WTC11 (cell line): ENCODE measurements at regions not wholly inside any gene's neighbourhood (a gene's known extent, or its start where the extent isn't known, plus 50 kb on each side); places are given as distances from the start of the nearest gene placed in this dataset.

Source experiments
- ATAC-seq: fragments of 200-7000 bp; cut with Tn5 transposase; 2 replicates; pipeline ENCODE4 v1.10.0; 2021; ENCODE audit warnings: mild to moderate bottlenecking, moderate library complexity
- CTCF ChIA-PET: fragments of 300-600 bp; sonication (Branson Sonifier 250); formaldehyde crosslinking; loops from one replicate; lab custom pipeline; 2021; ENCODE audit warnings: antibody characterized with exemption; lab: Charles Lee
- POLR2A ChIA-PET: fragments of 350-600 bp; sonication (Branson Sonifier 250); formaldehyde crosslinking; loops from one replicate; lab custom pipeline; 2021; ENCODE audit warnings: antibody characterized with exemption; lab: Charles Lee
- DNase-seq: peaks from one replicate; pipeline ENCODE4 v3.0.0; 2021; ENCODE audit warnings: low spot score
- H3K27ac Mint-ChIP-seq: 2 replicates; pipeline ENCODE4 v1.8.0; 2021; ENCODE audit warnings: mixed read lengths
- H3K27me3 Mint-ChIP-seq: 2 replicates; pipeline ENCODE4 v1.8.0; 2021; ENCODE audit warnings: low read depth, mild to moderate bottlenecking, moderate library complexity, mixed read lengths
- H3K36me3 Mint-ChIP-seq: 2 replicates; pipeline ENCODE4 v1.8.0; 2021; ENCODE audit warnings: mixed read lengths
- H3K4me1 Mint-ChIP-seq: 2 replicates; pipeline ENCODE4 v1.8.0; 2022; ENCODE audit warnings: mixed read lengths
- H3K4me3 Mint-ChIP-seq: 2 replicates; pipeline ENCODE4 v1.8.0; 2021; ENCODE audit warnings: mild to moderate bottlenecking, moderate library complexity, mixed read lengths
- H3K9me3 Mint-ChIP-seq: 2 replicates; pipeline ENCODE4 v1.8.0; 2021; ENCODE audit warnings: mixed read lengths
- AR ChIP-seq: fragments of 250-450 bp; sonication (Bioruptor Pico); IDR thresholded peaks from 2 replicates; pipeline ENCODE4 v1.9.0; 2021; ENCODE audit warnings: mild to moderate bottlenecking
- ARID4B ChIP-seq: sonication (generic); formaldehyde crosslinking; IDR thresholded peaks from 2 replicates; pipeline ENCODE4 v1.8.0; 2023; ENCODE audit warnings: missing genetic modification reagents, mild to moderate bottlenecking, borderline replicate concordance
- ATF6 ChIP-seq: sonication (generic); formaldehyde crosslinking; IDR thresholded peaks from 2 replicates; pipeline ENCODE4 v1.8.1; 2023; ENCODE audit warnings: mild to moderate bottlenecking, missing genetic modification reagents
- CREB1 ChIP-seq: sonication (generic); formaldehyde crosslinking; IDR thresholded peaks from 2 replicates; pipeline ENCODE4 v1.8.0; 2023; ENCODE audit warnings: mild to moderate bottlenecking, missing genetic modification reagents
- E2F4 ChIP-seq: sonication (generic); formaldehyde crosslinking; IDR thresholded peaks from 2 replicates; pipeline ENCODE4 v1.8.1; 2022; ENCODE audit warnings: low read depth, mild to moderate bottlenecking, moderate library complexity, missing genetic modification reagents, borderline replicate concordance
- EMX1 ChIP-seq: fragments of 250-450 bp; sonication (Bioruptor Pico); IDR thresholded peaks from 2 replicates; pipeline ENCODE4 v1.8.0; 2021; ENCODE audit warnings: mild to moderate bottlenecking
- ETV6 ChIP-seq: sonication (generic); formaldehyde crosslinking; IDR thresholded peaks from 2 replicates; pipeline ENCODE4 v1.8.1; 2022; ENCODE audit warnings: mild to moderate bottlenecking, missing genetic modification reagents
- FOXJ3 ChIP-seq: sonication (generic); formaldehyde crosslinking; IDR thresholded peaks from 2 replicates; pipeline ENCODE4 v1.9.0; 2021; ENCODE audit warnings: missing genetic modification reagents, mild to moderate bottlenecking, borderline replicate concordance
- FOXP1 ChIP-seq: sonication (generic); formaldehyde crosslinking; IDR thresholded peaks from 2 replicates; pipeline ENCODE4 v1.8.0; 2022; ENCODE audit warnings: missing genetic modification reagents, mild to moderate bottlenecking, moderate library complexity, borderline replicate concordance
- GABPB1 ChIP-seq: sonication (generic); formaldehyde crosslinking; IDR thresholded peaks from 2 replicates; pipeline ENCODE4 v1.8.1; 2023; ENCODE audit warnings: mild to moderate bottlenecking, missing genetic modification reagents
- JUN ChIP-seq: sonication (generic); formaldehyde crosslinking; IDR thresholded peaks from 2 replicates; pipeline ENCODE4 v1.8.0; 2023; ENCODE audit warnings: mild to moderate bottlenecking, missing genetic modification reagents
- KAT7 ChIP-seq: sonication (generic); formaldehyde crosslinking; IDR thresholded peaks from 2 replicates; pipeline ENCODE4 v1.8.1; 2023; ENCODE audit warnings: missing genetic modification reagents, mild to moderate bottlenecking, borderline replicate concordance
- NFATC4 ChIP-seq: fragments of 250-450 bp; sonication (Bioruptor Pico); IDR thresholded peaks from 2 replicates; pipeline ENCODE4 v1.9.0; 2021; ENCODE audit warnings: mild to moderate bottlenecking
- ZNF138 ChIP-seq: sonication (generic); formaldehyde crosslinking; conservative IDR thresholded peaks from 2 replicates; pipeline ENCODE4 v1.8.1; 2022; ENCODE audit warnings: mild to moderate bottlenecking, moderate library complexity, missing genetic modification reagents
- ZNF396 ChIP-seq: fragments of 250-450 bp; sonication (Bioruptor Pico); IDR thresholded peaks from 2 replicates; pipeline ENCODE4 v1.8.0; 2021; ENCODE audit warnings: mild to moderate bottlenecking, moderate library complexity, borderline replicate concordance
- TF ChIP-seq, protein P1 (sequence below): fragments of 200-600 bp; IDR thresholded peaks from 2 replicates; pipeline ENCODE4 v1.8.0; 2022; ENCODE audit warnings: antibody characterized with exemption
- TF ChIP-seq, protein P2 (sequence below): sonication (generic); formaldehyde crosslinking; IDR thresholded peaks from 2 replicates; pipeline ENCODE4 v1.8.1; 2023; ENCODE audit warnings: mild to moderate bottlenecking, moderate library complexity, missing genetic modification reagents
- TF ChIP-seq, protein P3 (sequence below): sonication (generic); formaldehyde crosslinking; IDR thresholded peaks from 2 replicates; pipeline ENCODE4 v1.8.0; 2022; ENCODE audit warnings: mild to moderate bottlenecking, missing genetic modification reagents
- TF ChIP-seq, protein P4 (sequence below): fragments of 250-450 bp; sonication (Bioruptor Pico); conservative IDR thresholded peaks from 2 replicates; pipeline ENCODE4 v1.9.0; 2021; ENCODE audit warnings: mild to moderate bottlenecking

DNA sequence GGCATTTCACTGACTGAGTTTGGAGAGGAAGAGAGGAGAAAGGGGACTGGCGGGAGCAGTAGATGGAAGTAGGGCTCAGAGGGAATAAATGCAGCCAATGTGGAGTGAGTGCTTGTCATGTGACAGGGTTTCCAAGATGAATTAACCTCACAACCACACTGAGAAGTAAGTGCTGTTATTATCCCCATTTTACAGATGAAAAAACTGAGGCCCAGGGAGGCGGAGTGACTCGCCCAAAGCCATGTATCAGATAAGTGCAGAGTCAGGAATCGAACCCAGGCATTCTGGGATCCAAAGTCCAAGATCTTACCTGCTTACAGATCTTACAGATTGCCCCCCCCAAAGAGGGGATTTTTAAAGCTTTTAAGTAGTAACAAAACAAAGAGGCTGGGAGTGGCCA, 207.2 kb downstream of the SHQ1 start (continued):
- TF ChIP-seq, protein P1, sequence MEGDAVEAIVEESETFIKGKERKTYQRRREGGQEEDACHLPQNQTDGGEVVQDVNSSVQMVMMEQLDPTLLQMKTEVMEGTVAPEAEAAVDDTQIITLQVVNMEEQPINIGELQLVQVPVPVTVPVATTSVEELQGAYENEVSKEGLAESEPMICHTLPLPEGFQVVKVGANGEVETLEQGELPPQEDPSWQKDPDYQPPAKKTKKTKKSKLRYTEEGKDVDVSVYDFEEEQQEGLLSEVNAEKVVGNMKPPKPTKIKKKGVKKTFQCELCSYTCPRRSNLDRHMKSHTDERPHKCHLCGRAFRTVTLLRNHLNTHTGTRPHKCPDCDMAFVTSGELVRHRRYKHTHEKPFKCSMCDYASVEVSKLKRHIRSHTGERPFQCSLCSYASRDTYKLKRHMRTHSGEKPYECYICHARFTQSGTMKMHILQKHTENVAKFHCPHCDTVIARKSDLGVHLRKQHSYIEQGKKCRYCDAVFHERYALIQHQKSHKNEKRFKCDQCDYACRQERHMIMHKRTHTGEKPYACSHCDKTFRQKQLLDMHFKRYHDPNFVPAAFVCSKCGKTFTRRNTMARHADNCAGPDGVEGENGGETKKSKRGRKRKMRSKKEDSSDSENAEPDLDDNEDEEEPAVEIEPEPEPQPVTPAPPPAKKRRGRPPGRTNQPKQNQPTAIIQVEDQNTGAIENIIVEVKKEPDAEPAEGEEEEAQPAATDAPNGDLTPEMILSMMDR, result no peak
- TF ChIP-seq, all 79 proteins: peak for 0

GRCh38 chr3:72636969-72637597, 211.2 kb downstream of the SHQ1 start:
- H3K4me3 Mint-ChIP-seq, result no peak overlapping the region
- H3K27me3 Mint-ChIP-seq, result no peaks in the 10 kb centered on the region; the same call in 1 of the 2 replicates
- ATAC-seq (no peak), DNase-seq (no peak)
- H3K36me3 Mint-ChIP-seq, result peaks cover 5% of the 10 kb centered on the region; the same call in 1 of the 2 replicates
- ChIA-PET POLR2A (no interaction called here), CTCF (interaction anchor here (1.1 to 1.7 kb wide), 2 partner anchors 19 to 29 kb away, joined by 3 to 5 read pairs; no protein-coding TSS in a partner anchor)
- H3K9me3 Mint-ChIP-seq, result peaks cover 10% of the 10 kb centered on the region
- TF ChIP-seq AR (no peak), CREB1 (CRISPR knock-in tag) (no peak), JUN (CRISPR knock-in tag) (no peak), FOXP1 (no peak), NFATC4 (CRISPR knock-in tag) (no peak), FOXJ3 (no peak), GABPB1 (no peak), ZNF396 (CRISPR knock-in tag) (no peak), E2F4 (CRISPR knock-in tag) (no peak), ATF6 (CRISPR knock-in tag) (no peak), KAT7 (CRISPR knock-in tag) (no peak), ETV6 (CRISPR knock-in tag) (no peak), ARID4B (CRISPR knock-in tag) (no peak), ZNF138 (CRISPR knock-in tag) (no peak), EMX1 (CRISPR knock-in tag) (no peak)
- TF ChIP-seq, protein P2, sequence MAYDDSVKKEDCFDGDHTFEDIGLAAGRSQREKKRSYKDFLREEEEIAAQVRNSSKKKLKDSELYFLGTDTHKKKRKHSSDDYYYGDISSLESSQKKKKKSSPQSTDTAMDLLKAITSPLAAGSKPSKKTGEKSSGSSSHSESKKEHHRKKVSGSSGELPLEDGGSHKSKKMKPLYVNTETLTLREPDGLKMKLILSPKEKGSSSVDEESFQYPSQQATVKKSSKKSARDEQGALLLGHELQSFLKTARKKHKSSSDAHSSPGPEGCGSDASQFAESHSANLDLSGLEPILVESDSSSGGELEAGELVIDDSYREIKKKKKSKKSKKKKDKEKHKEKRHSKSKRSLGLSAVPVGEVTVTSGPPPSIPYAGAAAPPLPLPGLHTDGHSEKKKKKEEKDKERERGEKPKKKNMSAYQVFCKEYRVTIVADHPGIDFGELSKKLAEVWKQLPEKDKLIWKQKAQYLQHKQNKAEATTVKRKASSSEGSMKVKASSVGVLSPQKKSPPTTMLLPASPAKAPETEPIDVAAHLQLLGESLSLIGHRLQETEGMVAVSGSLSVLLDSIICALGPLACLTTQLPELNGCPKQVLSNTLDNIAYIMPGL (CRISPR knock-in tag), result no peak
- TF ChIP-seq, protein P3, sequence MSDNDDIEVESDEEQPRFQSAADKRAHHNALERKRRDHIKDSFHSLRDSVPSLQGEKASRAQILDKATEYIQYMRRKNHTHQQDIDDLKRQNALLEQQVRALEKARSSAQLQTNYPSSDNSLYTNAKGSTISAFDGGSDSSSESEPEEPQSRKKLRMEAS (CRISPR knock-in tag), result no peak
- TF ChIP-seq, protein P4, sequence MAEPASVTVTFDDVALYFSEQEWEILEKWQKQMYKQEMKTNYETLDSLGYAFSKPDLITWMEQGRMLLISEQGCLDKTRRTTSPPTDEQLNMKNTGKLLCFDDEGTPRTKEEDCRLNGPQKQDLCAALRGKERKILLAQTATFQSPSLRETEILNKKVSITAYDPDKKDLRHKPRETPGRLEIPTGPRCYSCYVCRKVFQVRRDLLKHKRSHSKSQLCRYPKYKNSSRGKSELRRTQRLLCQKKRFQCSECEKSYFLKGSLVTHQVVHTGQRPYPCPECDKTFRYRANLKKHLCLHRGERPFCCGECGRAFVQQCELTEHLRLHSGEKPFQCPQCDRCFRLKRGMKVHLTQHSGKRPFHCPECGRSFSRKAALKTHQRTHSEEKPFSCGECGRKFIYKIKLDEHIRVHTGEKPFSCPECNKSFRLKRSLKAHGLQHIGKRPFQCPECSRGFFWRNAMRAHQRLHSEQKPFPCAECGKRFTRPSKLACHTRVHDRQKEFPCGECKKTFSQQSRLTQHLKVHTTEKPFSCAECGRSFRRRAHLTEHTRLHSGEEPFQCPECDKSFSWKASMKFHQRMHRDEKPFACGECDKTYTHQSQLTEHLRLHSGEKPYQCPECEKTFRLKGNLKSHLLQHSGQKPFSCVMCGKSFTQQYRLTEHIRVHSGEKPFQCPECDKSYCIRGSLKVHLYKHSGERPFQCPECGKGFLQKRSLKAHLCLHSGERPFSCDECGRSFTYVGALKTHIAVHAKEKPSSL, result no peak
- H3K27ac Mint-ChIP-seq, result no peak overlapping the region
- no peaks in the 10 kb centered on the region for H3K4me1 Mint-ChIP-seq
